Vagina (tissue), 2 donors: ENCODE measurements at regions not wholly inside any gene's neighbourhood (a gene's known extent, or its start where the extent isn't known, plus 50 kb on each side); places are given as distances from the start of the nearest gene placed in this dataset.

ENCODE experiments used
- DNase-seq, 2 donors: peaks; one replicate each; pipeline ENCODE4 v3.0.0-alpha.2; 2017; ENCODE audit errors: extremely low spot score in 2 of 2
- H3K27ac ChIP-seq: fragments of 200-600 bp; sonication (generic); one replicate; pipeline ENCODE4 v1.5.1; 2019
- H3K27me3 ChIP-seq: fragments of 200-600 bp; sonication (generic); one replicate; pipeline ENCODE4 v1.5.1; 2019
- H3K36me3 ChIP-seq, 2 donors: fragments of 200-600 bp; sonication (generic); one replicate each; pipeline ENCODE4 v1.5.1; 2017 to 2019
- H3K4me1 ChIP-seq: fragments of 200-600 bp; sonication (generic); one replicate; pipeline ENCODE4 v1.5.1; 2019
- H3K4me3 ChIP-seq, 2 donors: fragments of 200-600 bp; sonication (generic); 1 replicate in 1 of 2; 2 replicates in 1 of 2; pipeline ENCODE4 v1.5.1; 2016 to 2019
- H3K9me3 ChIP-seq: fragments of 200-600 bp; sonication (generic); one replicate; pipeline ENCODE4 v1.5.1; 2019
- POLR2A ChIP-seq, 2 donors: fragments of 450-650 bp; IDR thresholded peaks; one replicate each; pipeline ENCODE4 v1.6.1; 2017; ENCODE audit warnings: antibody characterized with exemption in 2 of 2, mild to moderate bottlenecking in 2 of 2, moderate library complexity in 2 of 2
- POLR2AphosphoS5 ChIP-seq, 2 donors: sonication (generic); formaldehyde crosslinking; IDR thresholded peaks; one replicate each; pipeline ENCODE4 v1.9.0; 2017; ENCODE audit warnings: antibody characterized with exemption in 2 of 2, mild to moderate bottlenecking in 2 of 2, low read depth in 1 of 2; ENCODE audit not compliant: insufficient read depth in 1 of 2
- intact Hi-C: fragments of 100-400 bp; cut with DNase I; formaldehyde crosslinking; loops from one replicate; pipeline ENCODE4 v1.15.1; 2023
- TF ChIP-seq, protein P1 (sequence below), 3 experiments: fragments of 450-650 bp in 2 of 3; fragments of 200-600 bp in 1 of 3; sonication (generic) in 1 of 3; IDR thresholded peaks; one replicate each; pipeline ENCODE4 v1.5.1; 2017 to 2019; ENCODE audit warnings: antibody characterized with exemption in 3 of 3, mild to moderate bottlenecking in 2 of 3, moderate library complexity in 2 of 3

DNA sequence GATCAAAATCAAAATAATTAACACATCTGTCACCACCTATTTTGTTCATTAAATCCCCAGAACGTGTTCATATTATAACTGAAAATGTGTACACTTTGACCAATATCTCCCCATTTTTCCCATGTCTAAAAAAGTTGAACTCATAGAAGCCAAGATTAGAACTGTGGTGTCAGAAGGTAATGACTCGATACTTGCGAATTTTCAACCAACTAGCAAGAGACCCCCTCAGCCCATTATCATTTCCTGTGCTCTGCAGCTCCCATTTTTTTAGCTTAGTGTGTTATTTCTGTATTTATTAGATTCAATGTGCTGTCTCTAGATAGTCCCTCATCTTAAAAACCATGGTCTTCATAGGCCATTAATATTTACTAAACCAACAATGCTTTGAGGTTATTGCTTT lies 248.7 kb upstream of the PIK3C3 start:
- H3K27me3 ChIP-seq, result no peaks in the 10 kb centered on the region
- H3K36me3 ChIP-seq, result no peaks in the 10 kb centered on the region
- DNase-seq, result no peak
- no peak for TF ChIP-seq POLR2A (IDR thresholded peaks at IDR 0.05)
- TF ChIP-seq, protein P1, sequence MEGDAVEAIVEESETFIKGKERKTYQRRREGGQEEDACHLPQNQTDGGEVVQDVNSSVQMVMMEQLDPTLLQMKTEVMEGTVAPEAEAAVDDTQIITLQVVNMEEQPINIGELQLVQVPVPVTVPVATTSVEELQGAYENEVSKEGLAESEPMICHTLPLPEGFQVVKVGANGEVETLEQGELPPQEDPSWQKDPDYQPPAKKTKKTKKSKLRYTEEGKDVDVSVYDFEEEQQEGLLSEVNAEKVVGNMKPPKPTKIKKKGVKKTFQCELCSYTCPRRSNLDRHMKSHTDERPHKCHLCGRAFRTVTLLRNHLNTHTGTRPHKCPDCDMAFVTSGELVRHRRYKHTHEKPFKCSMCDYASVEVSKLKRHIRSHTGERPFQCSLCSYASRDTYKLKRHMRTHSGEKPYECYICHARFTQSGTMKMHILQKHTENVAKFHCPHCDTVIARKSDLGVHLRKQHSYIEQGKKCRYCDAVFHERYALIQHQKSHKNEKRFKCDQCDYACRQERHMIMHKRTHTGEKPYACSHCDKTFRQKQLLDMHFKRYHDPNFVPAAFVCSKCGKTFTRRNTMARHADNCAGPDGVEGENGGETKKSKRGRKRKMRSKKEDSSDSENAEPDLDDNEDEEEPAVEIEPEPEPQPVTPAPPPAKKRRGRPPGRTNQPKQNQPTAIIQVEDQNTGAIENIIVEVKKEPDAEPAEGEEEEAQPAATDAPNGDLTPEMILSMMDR (IDR thresholded peaks at IDR 0.05), result no peak
- no peaks in the 10 kb centered on the region for H3K4me1 ChIP-seq
- H3K27ac ChIP-seq, result no peak overlapping the region
- intact Hi-C loops, result no loop called here
- H3K9me3 ChIP-seq, result no peaks in the 10 kb centered on the region
- no peak overlapping the region for H3K4me3 ChIP-seq

DNA sequence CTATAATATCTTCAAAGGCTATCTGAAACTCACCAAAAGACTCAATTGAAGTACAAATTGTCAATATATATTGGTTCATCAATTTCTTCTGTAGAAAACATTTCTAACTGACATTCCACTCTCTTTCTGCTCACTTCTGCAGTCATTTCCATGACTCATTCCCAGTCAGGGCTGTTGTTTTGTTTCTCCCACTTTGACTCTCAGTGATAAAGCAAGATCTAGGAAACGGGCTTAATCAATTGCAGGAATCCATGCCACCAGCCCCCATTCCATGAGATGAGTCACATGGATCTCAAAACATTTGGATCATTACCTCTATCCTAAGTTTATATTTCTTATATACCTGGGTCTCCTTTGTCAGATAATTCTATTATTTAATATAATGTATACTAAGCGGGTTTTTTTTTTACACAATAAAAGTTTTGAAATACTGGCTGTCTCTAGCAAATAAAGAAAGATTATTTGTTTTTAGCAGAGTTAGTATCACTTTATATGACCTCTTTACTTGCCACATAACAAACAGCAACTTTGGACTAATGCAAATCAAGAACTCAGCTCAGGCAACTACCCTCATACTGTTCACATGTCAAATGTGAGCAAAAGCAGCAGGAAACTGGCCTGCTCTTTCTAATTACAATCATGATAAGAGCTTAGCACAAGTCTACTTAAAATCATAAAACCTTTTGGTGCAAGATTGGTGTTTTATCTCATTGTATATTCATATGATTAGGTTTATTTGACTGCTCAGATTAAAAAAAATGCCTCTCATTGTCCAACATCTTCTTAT lies 251.1 kb upstream of the PIK3C3 start:
- intact Hi-C loops, result no loop called here
- Histone ChIP-seq H3K9me3 (no peaks in the 10 kb centered on the region), H3K27me3 (no peaks in the 10 kb centered on the region), H3K27ac (no peak overlapping the region), H3K36me3 (no peaks in the 10 kb centered on the region), H3K4me3 (no peak overlapping the region), H3K4me1 (no peaks in the 10 kb centered on the region)
- TF ChIP-seq POLR2AphosphoS5 (IDR thresholded peaks at IDR 0.05; ENCODE audit: insufficient read depth in 1 of 2, low read depth in 1 of 2) (no peak), POLR2A (IDR thresholded peaks at IDR 0.05) (no peak)
- TF ChIP-seq, protein P1 (IDR thresholded peaks at IDR 0.05), result no peak
- no peak for DNase-seq

DNA sequence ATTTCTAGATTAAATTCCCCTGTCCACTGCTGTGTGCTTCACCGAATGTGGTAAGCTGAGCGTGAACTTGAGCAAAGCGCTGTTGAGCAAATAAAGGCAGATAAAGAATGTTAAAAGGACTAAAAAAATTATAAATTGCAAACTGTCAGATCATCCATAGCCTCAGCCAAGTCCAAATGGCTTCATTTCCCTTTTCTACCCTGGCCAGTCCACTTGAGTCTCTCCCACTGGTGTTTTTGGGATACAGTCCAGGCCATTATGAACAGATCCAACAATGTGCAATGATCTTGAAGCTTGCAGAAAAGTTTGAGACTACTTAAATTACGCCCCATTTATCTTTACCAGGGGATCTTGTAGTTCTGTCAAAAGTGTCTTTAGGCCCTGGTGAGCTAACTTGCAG lies 254.6 kb upstream of the PIK3C3 start:
- Histone ChIP-seq H3K4me1 (no peaks in the 10 kb centered on the region), H3K27me3 (no peaks in the 10 kb centered on the region), H3K9me3 (no peaks in the 10 kb centered on the region), H3K27ac (no peak overlapping the region), H3K36me3 (no peaks in the 10 kb centered on the region), H3K4me3 (no peak overlapping the region)
- no peak for TF ChIP-seq POLR2A (IDR thresholded peaks at IDR 0.05)
- no peak for TF ChIP-seq POLR2AphosphoS5 (IDR thresholded peaks at IDR 0.05; ENCODE audit: insufficient read depth in 1 of 2, low read depth in 1 of 2)
- TF ChIP-seq, protein P1 (IDR thresholded peaks at IDR 0.05), result no peak
- intact Hi-C loops, result no loop called here
- DNase-seq, result no peak

DNA sequence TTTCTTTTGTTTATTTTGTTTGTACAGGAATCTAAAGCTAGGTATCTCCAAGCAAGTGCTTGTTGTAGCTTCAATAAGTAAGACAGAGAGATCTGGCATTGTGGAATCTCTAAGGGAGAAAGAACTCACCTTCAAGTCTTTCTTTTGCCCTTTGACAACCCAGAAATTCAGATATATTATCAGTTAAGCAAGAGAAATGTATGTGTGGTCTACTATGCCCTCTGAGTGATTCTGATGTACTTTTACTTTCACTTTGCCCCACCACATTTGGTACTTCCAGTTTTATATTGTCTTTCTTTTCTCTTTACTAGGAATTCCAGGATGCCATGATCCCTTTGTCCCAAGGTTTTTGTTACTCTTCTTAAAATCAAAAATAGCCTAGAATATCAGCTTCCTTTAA lies 259.6 kb upstream of the PIK3C3 start:
- Histone ChIP-seq H3K27ac (no peak overlapping the region), H3K4me1 (no peaks in the 10 kb centered on the region), H3K36me3 (no peaks in the 10 kb centered on the region), H3K9me3 (no peaks in the 10 kb centered on the region), H3K4me3 (no peak overlapping the region), H3K27me3 (no peaks in the 10 kb centered on the region)
- DNase-seq, result no peak
- intact Hi-C loops, result no loop called here
- TF ChIP-seq POLR2AphosphoS5 (IDR thresholded peaks at IDR 0.05; ENCODE audit: insufficient read depth in 1 of 2, low read depth in 1 of 2), result no peak
- TF ChIP-seq, protein P1 (IDR thresholded peaks at IDR 0.05), result no peak
- TF ChIP-seq POLR2A (IDR thresholded peaks at IDR 0.05), result no peak

DNA sequence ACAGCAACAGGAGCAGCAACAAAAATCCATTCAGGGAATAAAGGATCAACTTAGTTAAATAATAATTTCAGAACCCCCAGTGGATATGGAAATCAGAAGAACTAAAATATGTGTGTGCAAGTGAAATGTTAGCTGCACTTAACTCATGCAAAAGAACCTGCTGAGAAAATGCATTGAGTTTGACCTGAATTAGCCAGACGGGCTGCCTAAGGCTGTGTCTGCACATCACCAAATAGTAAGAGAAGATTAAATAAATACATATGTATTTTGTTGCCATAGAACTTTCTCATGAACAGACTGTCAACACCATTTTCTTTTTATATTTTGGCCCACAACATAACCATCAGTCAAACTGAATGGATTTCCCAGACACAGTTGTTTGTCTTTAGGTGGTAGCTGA lies 262.0 kb upstream of the PIK3C3 start:
- Histone ChIP-seq H3K36me3 (no peaks in the 10 kb centered on the region), H3K4me3 (no peak overlapping the region), H3K27ac (no peak overlapping the region), H3K9me3 (no peaks in the 10 kb centered on the region), H3K27me3 (no peaks in the 10 kb centered on the region), H3K4me1 (no peaks in the 10 kb centered on the region)
- intact Hi-C loops, result no loop called here
- TF ChIP-seq, protein P1 (IDR thresholded peaks at IDR 0.05), result no peak
- TF ChIP-seq POLR2AphosphoS5 (IDR thresholded peaks at IDR 0.05; ENCODE audit: insufficient read depth in 1 of 2, low read depth in 1 of 2), result no peak
- no peak for TF ChIP-seq POLR2A (IDR thresholded peaks at IDR 0.05)
- no peak for DNase-seq
